Muscle of leg (tissue), 3 donors: ENCODE measurements at regions not wholly inside any gene's neighbourhood (a gene's known extent, or its start where the extent isn't known, plus 50 kb on each side); places are given as distances from the start of the nearest gene placed in this dataset.

ENCODE experiments used
- DNase-seq: peaks from one replicate; pipeline ENCODE4 v3.0.0; 2013
- H3K27ac ChIP-seq: one replicate; pipeline ENCODE4 v1.5.1; 2013; ENCODE audit warnings: mild to moderate bottlenecking, low read length, control low read depth
- H3K27me3 ChIP-seq: one replicate; pipeline ENCODE4 v1.6.1; 2013; ENCODE audit warnings: low read length; ENCODE audit not compliant: control insufficient read depth, insufficient read depth
- H3K36me3 ChIP-seq: one replicate; pipeline ENCODE4 v1.6.1; 2013; ENCODE audit warnings: low read length; ENCODE audit not compliant: control insufficient read depth, insufficient read depth
- H3K4me1 ChIP-seq: one replicate; pipeline ENCODE4 v1.6.1; 2013; ENCODE audit warnings: low read length; ENCODE audit not compliant: control insufficient read depth, insufficient read depth
- H3K4me3 ChIP-seq: one replicate; pipeline ENCODE4 v1.5.1; 2013; ENCODE audit warnings: low read length, control low read depth
- H3K9me3 ChIP-seq: replicated peaks from 2 replicates; pipeline ENCODE4 v1.6.1; 2013; ENCODE audit warnings: low read depth, low read length; ENCODE audit not compliant: control insufficient read depth
- WGBS: methylation state at CpG from one replicate; pipeline ENCODE4 v1.1.5; 2013; ENCODE audit warnings: missing lambda C conversion rate; ENCODE audit not compliant: insufficient coverage; 5-methylcytosine and 5-hydroxymethylcytosine counted together

DNA sequence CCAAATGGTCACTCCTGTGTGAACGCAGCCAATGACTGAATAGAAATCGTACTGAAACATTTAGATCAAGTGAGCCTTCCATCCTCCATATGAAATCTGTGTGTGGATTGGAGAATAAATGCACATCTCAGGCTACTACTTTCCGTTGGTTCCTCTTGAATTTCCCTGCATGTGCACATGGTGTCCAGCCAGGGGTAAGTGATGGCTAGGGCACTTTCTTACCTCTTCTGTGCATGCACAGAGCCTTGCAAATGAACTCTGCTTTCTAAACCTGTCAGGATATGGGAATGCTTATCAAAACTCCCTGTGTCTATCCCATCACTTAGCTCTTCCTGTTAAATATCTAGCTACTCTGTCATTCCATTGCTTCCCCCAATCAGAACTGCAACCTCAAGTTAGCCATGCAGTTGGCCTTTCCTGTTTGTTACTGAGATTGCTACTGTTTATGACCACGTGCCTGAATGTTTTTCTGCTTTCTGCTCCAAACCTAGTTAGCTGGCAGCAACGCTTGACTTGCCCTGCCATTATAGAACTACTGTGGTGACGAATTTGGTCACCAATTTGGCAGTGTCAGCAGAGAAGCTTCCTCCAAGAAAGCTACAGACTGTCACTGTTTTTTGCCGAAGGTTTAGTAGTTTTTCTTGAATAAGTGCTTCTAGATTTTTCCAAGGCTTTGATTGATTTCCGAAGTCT is 661.6 kb downstream of the LRRC70 start:
- Histone ChIP-seq H3K27me3 (no peaks in the 10 kb centered on the region), H3K9me3 (no peaks in the 10 kb centered on the region), H3K36me3 (no peaks in the 10 kb centered on the region), H3K27ac (no peak overlapping the region), H3K4me3 (no peak overlapping the region), H3K4me1 (no peaks in the 10 kb centered on the region)
- 58% methylated on average over 2 of the region's 8 CpGs for WGBS
- DNase-seq = no peak

DNA sequence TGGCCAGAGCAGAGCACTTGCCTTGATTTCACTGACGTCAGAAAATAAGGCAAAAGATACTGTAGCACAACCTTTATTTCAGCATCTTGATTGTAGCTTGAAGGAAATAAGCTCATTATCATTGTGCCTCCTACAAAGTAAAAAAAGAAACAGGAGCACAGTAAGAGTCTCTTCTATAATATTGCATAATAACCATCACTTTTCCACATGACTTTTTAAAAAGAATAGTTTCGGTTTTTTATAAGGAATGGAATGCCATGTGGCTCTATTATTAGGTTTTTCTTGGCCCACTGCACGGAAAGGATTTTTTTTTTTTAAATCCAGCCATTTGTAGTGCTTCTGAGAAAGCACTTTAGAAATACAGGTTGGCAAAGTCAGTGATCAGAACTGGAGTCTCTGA is 655.3 kb downstream of the LRRC70 start:
- H3K27ac ChIP-seq = peak overlapping the region; percentile 56
- DNase-seq = peak; percentile 77
- H3K27me3 ChIP-seq = no peaks in the 10 kb centered on the region
- H3K4me1 ChIP-seq = no peaks in the 10 kb centered on the region
- H3K4me3 ChIP-seq = no peak overlapping the region
- H3K36me3 ChIP-seq = no peaks in the 10 kb centered on the region
- WGBS = no CpG with 5 or more reads among the region's 3 CpGs
- no peaks in the 10 kb centered on the region for H3K9me3 ChIP-seq

DNA sequence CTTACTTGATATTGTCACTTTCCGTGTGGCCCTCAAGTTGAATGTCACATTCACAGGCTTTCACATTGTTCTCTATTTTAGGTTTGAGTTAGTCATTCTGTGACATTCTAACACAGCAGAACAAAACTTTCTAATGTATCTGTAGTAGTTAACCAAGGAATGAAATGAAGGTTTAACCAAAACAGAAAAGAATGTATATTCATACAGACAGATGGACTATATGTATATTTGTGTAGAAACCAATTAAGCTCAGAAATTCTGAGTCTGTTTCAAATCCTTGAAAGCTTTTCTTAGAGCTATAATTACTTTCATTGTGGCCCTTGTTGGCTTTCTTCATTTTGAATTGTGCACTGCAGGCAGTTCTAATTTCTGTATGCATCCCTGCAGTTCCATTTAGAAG is 654.7 kb downstream of the LRRC70 start:
- Histone ChIP-seq H3K4me1 (no peaks in the 10 kb centered on the region), H3K27ac (peak overlapping the region; percentile 47), H3K9me3 (no peaks in the 10 kb centered on the region), H3K27me3 (no peaks in the 10 kb centered on the region), H3K36me3 (no peaks in the 10 kb centered on the region), H3K4me3 (no peak overlapping the region)
- DNase-seq = no peak
- no CpG with 5 or more reads among the region's 1 CpG for WGBS

DNA sequence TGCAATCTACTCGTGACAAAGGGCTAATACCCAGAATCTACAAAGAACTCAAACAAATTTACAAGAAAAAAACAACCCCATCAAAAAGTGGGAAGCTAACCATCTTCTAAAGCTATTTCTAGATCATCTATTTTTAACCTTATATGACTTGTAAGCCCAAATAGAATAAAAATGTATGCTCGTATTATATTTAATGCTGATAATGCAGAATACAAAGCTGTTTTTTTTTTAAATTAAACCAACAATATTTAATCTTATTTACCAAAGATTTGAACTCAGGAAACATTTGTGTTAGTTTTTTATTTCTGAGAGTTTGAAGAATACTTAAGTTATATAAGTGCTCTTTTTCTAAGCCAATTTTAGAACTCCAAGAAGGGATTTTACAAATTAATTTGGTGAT is 652.1 kb downstream of the LRRC70 start:
- Histone ChIP-seq H3K36me3 (no peaks in the 10 kb centered on the region), H3K4me3 (no peak overlapping the region), H3K4me1 (no peaks in the 10 kb centered on the region), H3K9me3 (no peaks in the 10 kb centered on the region), H3K27me3 (no peaks in the 10 kb centered on the region), H3K27ac (no peak overlapping the region)
- WGBS = no CpG with 5 or more reads among the region's 2 CpGs
- DNase-seq = no peak

DNA sequence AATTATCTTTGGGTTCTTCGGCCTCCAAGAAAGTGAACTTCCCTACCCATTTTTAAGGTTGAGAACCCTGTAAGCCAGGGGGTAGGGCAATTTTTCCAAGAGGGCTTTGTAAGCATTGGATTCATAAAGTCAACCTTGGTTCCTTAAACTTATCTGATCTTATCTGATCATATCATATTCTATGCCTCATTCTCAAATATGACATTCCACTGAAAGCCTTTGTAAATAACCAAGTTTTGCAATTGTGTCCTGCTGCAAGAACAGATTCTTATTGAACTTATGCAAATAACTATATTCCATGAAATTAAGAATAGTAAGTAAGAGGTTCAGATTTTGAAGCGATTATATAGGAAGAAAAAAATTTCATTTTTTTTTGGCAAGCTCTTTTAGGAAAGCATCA is 649.5 kb downstream of the LRRC70 start:
- Histone ChIP-seq H3K27me3 (no peaks in the 10 kb centered on the region), H3K4me1 (no peaks in the 10 kb centered on the region), H3K27ac (no peak overlapping the region), H3K36me3 (no peaks in the 10 kb centered on the region), H3K4me3 (no peak overlapping the region), H3K9me3 (no peaks in the 10 kb centered on the region)
- no CpG with 5 or more reads among the region's 2 CpGs for WGBS
- DNase-seq = no peak

DNA sequence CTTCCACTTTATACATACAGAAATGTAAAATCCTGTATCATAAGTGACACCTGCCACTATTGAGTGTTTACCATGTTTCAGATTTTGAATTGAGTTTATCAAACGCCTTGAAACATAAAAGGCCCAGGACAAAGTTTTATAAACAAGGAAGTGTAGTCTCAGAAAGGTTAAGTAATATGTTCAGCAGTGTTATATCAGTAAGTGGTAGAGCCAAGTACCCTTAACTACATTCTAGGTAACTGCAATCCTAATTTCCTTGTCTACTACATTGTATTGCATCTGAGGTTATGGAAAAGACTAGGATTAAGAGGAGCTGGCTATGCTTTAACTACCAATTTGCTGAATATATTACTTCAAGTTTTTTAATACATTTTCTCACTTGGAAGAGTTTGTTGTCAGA is 641.6 kb downstream of the LRRC70 start:
- no CpG with 5 or more reads among the region's 1 CpG for WGBS
- no peak for DNase-seq
- Histone ChIP-seq H3K9me3 (no peaks in the 10 kb centered on the region), H3K27ac (no peak overlapping the region), H3K4me3 (no peak overlapping the region), H3K27me3 (no peaks in the 10 kb centered on the region), H3K36me3 (no peaks in the 10 kb centered on the region), H3K4me1 (no peaks in the 10 kb centered on the region)

DNA sequence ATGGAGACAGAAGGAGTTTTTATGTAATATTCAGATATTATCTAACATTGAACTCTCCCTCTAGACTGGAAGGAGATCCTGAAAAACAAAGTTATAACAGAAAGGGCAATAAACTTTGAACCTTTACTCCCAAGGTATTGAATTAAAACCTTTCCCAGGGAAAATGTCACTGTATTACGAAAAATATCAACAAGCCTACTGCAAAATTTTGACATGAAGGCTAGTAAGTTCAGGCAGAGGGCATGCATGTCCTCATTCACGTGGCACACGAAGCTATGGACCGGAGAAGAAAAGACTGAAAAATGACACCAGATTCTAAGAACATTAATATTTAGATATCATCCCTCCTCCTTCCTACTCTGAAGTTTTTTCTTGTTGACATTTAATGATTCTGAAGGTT is 638.8 kb downstream of the LRRC70 start:
- DNase-seq = no peak
- 80% methylated on average over 1 of the region's 4 CpGs for WGBS
- H3K4me1 ChIP-seq = no peaks in the 10 kb centered on the region

DNA sequence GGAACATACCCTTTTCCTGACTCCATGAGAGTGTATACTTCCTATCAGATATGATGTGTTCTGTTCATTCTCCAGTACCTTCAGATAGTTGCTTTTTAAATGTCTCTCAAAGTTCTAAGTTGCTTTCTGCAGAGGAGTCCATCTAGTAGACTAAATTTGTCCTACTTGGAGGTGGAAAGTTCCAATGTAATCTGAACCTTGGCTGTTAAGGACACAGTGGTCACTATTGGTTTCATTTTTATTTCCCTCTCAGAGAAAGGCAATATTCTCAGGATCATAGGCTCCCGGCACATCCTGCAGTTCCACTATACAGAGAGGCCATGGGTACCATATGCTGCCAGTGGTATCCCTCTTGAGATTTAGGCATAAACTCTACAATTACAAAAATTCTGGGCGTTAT is 634.6 kb downstream of the LRRC70 start:
- WGBS = 83% methylated on average over 1 of the region's 2 CpGs
- no peaks in the 10 kb centered on the region for H3K4me1 ChIP-seq
- H3K4me3 ChIP-seq = no peak overlapping the region
- no peaks in the 10 kb centered on the region for H3K36me3 ChIP-seq
- no peaks in the 10 kb centered on the region for H3K9me3 ChIP-seq
- H3K27ac ChIP-seq = no peak overlapping the region
- no peak for DNase-seq
- H3K27me3 ChIP-seq = no peaks in the 10 kb centered on the region

More for the DNA sequence above, 638.8 kb downstream of the LRRC70 start:
- Histone ChIP-seq H3K27ac (no peak overlapping the region), H3K4me3 (no peak overlapping the region), H3K27me3 (no peaks in the 10 kb centered on the region), H3K36me3 (no peaks in the 10 kb centered on the region), H3K9me3 (no peaks in the 10 kb centered on the region)

DNA sequence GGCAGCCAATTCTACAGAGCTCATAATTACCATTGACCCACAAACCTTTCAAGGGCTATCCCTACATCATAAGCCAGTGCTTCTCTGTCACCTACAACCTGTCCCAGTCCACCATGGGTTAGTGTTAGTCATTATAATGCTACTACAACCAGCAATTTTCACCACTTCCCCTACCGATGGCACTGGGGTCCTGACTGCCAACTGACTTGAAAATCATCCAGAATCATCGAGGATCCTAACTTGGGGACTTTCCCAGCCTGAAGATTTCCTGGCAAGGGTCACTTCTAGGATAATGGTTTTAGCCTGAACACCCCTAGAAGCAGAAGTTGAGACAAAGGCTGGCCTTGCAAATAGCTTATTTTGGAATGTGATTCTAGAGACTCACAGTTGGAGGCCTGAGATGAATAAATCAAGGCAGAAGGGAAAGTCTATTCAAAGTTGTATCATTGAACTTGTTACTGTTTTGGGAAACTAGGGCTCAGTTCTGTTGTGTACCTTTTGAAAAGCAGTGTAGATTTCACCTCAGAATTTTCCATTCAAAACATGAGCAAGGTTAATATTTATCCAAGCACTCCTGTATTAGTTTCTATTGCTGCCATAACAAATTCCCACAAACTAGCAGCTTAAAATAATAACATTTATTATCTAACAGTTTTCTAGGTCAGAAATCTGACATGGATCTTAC is 633.0 kb downstream of the LRRC70 start:
- Histone ChIP-seq H3K9me3 (no peaks in the 10 kb centered on the region), H3K36me3 (no peaks in the 10 kb centered on the region), H3K27me3 (no peaks in the 10 kb centered on the region), H3K4me1 (no peaks in the 10 kb centered on the region), H3K4me3 (no peak overlapping the region), H3K27ac (no peak overlapping the region)
- DNase-seq = no peak
- 0% methylated on average over 1 of the region's 2 CpGs for WGBS

DNA sequence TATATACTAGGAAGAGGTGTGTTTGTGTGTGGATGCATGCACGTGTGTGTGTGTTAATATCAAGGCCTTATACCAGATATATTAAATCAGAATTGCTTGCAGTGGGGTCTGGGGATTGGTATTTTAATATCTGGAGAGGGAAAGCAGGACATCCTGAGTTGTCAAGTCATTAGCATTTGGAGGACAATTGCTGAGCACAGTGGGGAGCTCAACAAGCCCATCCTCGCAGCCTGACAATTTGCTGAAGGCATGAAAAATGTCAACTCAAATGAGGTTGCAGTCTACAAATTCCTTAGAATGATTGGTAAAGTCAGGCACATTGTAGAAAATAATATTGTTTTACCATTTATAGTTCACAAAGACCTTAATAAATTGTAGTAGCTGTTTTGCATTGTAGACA is 627.4 kb downstream of the LRRC70 start:
- peaks cover 3% of the 10 kb centered on the region for H3K9me3 ChIP-seq
- WGBS = 40% methylated on average over 1 of the region's 2 CpGs
- H3K4me3 ChIP-seq = no peak overlapping the region
- no peaks in the 10 kb centered on the region for H3K27me3 ChIP-seq
- no peaks in the 10 kb centered on the region for H3K4me1 ChIP-seq
- no peaks in the 10 kb centered on the region for H3K36me3 ChIP-seq
- no peak for DNase-seq
- no peak overlapping the region for H3K27ac ChIP-seq
